Smooth muscle cell (in vitro differentiated cells): ENCODE measurements at regions not wholly inside any gene's neighbourhood (a gene's known extent, or its start where the extent isn't known, plus 50 kb on each side); places are given as distances from the start of the nearest gene placed in this dataset.
A peak's percentile ranks its signal among the peaks of the same experiment; 100 is the strongest.

Experiments
- DNase-seq: peaks from one replicate; lab custom pipeline; 2025; ENCODE audit not compliant: unreplicated experiment; lab: John Stamatoyannopoulos, UW
- H2AFZ ChIP-seq: fragments of 200-600 bp; sonication (generic); 2 replicates; pipeline ENCODE4 v1.6.0; 2016; ENCODE audit warnings: antibody characterized with exemption, low read depth, mild to moderate bottlenecking
- H3F3A ChIP-seq: fragments of 200-600 bp; sonication (generic); 2 replicates; pipeline ENCODE4 v1.6.0; 2017; ENCODE audit warnings: antibody characterized with exemption, low read depth
- H3K27ac ChIP-seq: fragments of 200-600 bp; sonication (generic); 2 replicates; pipeline ENCODE4 v1.5.1; 2016; ENCODE audit warnings: low read depth, mild to moderate bottlenecking
- H3K27me3 ChIP-seq: fragments of 200-600 bp; sonication (generic); 2 replicates; pipeline ENCODE4 v1.6.1; 2016; ENCODE audit warnings: low read depth, mild to moderate bottlenecking
- H3K36me3 ChIP-seq: fragments of 200-600 bp; sonication (generic); 2 replicates; pipeline ENCODE4 v1.5.1; 2016; ENCODE audit warnings: low read depth
- H3K4me1 ChIP-seq: fragments of 200-600 bp; sonication (generic); 2 replicates; pipeline ENCODE4 v1.5.1; 2016; ENCODE audit warnings: low read depth
- H3K4me2 ChIP-seq: fragments of 200-600 bp; sonication (generic); 2 replicates; pipeline ENCODE4 v1.6.0; 2016; ENCODE audit warnings: mild to moderate bottlenecking
- H3K4me3 ChIP-seq: fragments of 200-600 bp; sonication (generic); 2 replicates; pipeline ENCODE4 v1.5.1; 2016; ENCODE audit warnings: mild to moderate bottlenecking
- H3K79me2 ChIP-seq: fragments of 200-600 bp; sonication (generic); 2 replicates; pipeline ENCODE4 v1.6.0; 2016; ENCODE audit warnings: low read depth, mild to moderate bottlenecking
- H3K9ac ChIP-seq: fragments of 200-600 bp; sonication (generic); 2 replicates; pipeline ENCODE4 v1.6.0; 2016; ENCODE audit warnings: low read depth
- H3K9me3 ChIP-seq: fragments of 200-600 bp; sonication (generic); replicated peaks from 2 replicates; pipeline ENCODE4 v1.5.1; 2016; ENCODE audit warnings: low read depth
- H4K20me1 ChIP-seq: fragments of 200-600 bp; sonication (generic); 2 replicates; pipeline ENCODE4 v1.6.0; 2016; ENCODE audit warnings: low read depth
- CTCF ChIP-seq: fragments of 200-600 bp; sonication (generic); IDR thresholded peaks from 2 replicates; pipeline ENCODE4 v1.5.1; 2017; ENCODE audit warnings: borderline replicate concordance, mild to moderate bottlenecking, antibody characterized with exemption; ENCODE audit not compliant: insufficient read depth, poor library complexity, severe bottlenecking
- WGBS: methylation state at CpG from one replicate; pipeline ENCODE4 v1.1.7; 2016; ENCODE audit warnings: low lambda C conversion rate; 5-methylcytosine and 5-hydroxymethylcytosine counted together

GRCh38 chr19:34096020-34096915, 76.0 kb upstream of the LSM14A start:
- WGBS = 30% methylated on average over 14 of the region's 14 CpGs

GRCh38 chr19:34104096-34104495, 68.2 kb upstream of the LSM14A start:
- no peaks in the 10 kb centered on the region for H3K79me2 ChIP-seq
- H3K4me3 ChIP-seq = no peak overlapping the region
- no peak overlapping the region for H2AFZ ChIP-seq
- DNase-seq = no peak
- no peak for TF ChIP-seq CTCF
- no peak overlapping the region for H3K27ac ChIP-seq
- peaks cover 18% of the 10 kb centered on the region for H3K27me3 ChIP-seq
- no peaks in the 10 kb centered on the region for H3K4me1 ChIP-seq
- H3F3A ChIP-seq = no peaks in the 10 kb centered on the region
- H3K4me2 ChIP-seq = no peak overlapping the region
- no peaks in the 10 kb centered on the region for H3K36me3 ChIP-seq
- H4K20me1 ChIP-seq = no peaks in the 10 kb centered on the region
- H3K9me3 ChIP-seq = no peaks in the 10 kb centered on the region
- no peak overlapping the region for H3K9ac ChIP-seq
- WGBS = 82% methylated on average over 5 of the region's 5 CpGs

More at GRCh38 chr19:34096020-34096915, 76.0 kb upstream of the LSM14A start:
- Histone ChIP-seq H3K27me3 (peaks cover 18% of the 10 kb centered on the region), H2AFZ (no peak overlapping the region), H4K20me1 (no peaks in the 10 kb centered on the region), H3K4me3 (no peak overlapping the region), H3K9me3 (no peaks in the 10 kb centered on the region), H3K27ac (no peak overlapping the region), H3K36me3 (no peaks in the 10 kb centered on the region), H3K79me2 (no peaks in the 10 kb centered on the region), H3K4me2 (no peak overlapping the region), H3K4me1 (no peaks in the 10 kb centered on the region), H3K9ac (no peak overlapping the region), H3F3A (no peaks in the 10 kb centered on the region)
- TF ChIP-seq CTCF = peak; percentile 72
- DNase-seq = no peak

- Histone ChIP-seq H2AFZ (no peak overlapping the region), H4K20me1 (no peaks in the 10 kb centered on the region), H3K9ac (no peak overlapping the region), H3K4me1 (no peaks in the 10 kb centered on the region), H3K79me2 (no peaks in the 10 kb centered on the region), H3K4me3 (no peak overlapping the region), H3K4me2 (no peak overlapping the region), H3F3A (no peaks in the 10 kb centered on the region), H3K9me3 (no peaks in the 10 kb centered on the region), H3K36me3 (no peaks in the 10 kb centered on the region), H3K27ac (no peak overlapping the region), H3K27me3 (peaks cover 14% of the 10 kb centered on the region)
- no peak for DNase-seq
- no peak for TF ChIP-seq CTCF
- 76% methylated on average over 5 of the region's 5 CpGs for WGBS
Observed at GRCh38 chr19:34104557-34104956, 67.7 kb upstream of the LSM14A start.

- Histone ChIP-seq H2AFZ (no peak overlapping the region), H3K4me3 (no peak overlapping the region), H3K4me1 (no peaks in the 10 kb centered on the region), H3K36me3 (no peaks in the 10 kb centered on the region), H3K79me2 (no peaks in the 10 kb centered on the region), H3K9ac (no peak overlapping the region), H3K9me3 (no peaks in the 10 kb centered on the region), H3F3A (no peaks in the 10 kb centered on the region), H3K27ac (no peak overlapping the region), H4K20me1 (no peaks in the 10 kb centered on the region), H3K27me3 (no peaks in the 10 kb centered on the region), H3K4me2 (no peak overlapping the region)
- TF ChIP-seq CTCF = no peak
- WGBS = 72% methylated on average over 3 of the region's 3 CpGs
- DNase-seq = no peak
Observed at GRCh38 chr19:34109596-34109995, 62.7 kb upstream of the LSM14A start.
